ENCODE measurements at regions not wholly inside any gene's neighbourhood (a gene's known extent, or its start where the extent isn't known, plus 50 kb on each side); places are given as distances from the start of the nearest gene placed in this dataset.
"Not testable (repeated sequence)": the region's sequence is repeated elsewhere in the genome, so short reads cannot be mapped to it uniquely, and the experiment has no call there.

DNA sequence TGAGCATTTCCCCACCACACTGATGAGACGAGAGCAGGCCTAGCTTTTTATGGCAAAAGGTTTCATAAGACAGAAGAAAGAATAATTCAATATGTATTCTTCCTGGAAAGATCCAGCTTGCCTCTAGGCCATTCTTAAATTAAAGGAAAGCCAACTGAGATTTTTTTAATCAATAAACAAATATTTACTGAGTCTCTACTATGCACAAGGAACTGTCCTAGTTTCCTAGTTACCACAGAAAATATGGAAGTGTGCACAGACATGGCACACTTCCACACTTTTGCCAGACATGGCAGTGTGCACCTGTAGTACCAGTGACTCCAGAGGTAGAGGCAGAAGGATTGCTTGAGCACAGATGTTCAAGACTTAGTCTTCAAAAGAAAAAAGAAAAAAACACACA, 281.0 kb downstream of the CETN3 start:
- no peak for DNase-seq

DNA sequence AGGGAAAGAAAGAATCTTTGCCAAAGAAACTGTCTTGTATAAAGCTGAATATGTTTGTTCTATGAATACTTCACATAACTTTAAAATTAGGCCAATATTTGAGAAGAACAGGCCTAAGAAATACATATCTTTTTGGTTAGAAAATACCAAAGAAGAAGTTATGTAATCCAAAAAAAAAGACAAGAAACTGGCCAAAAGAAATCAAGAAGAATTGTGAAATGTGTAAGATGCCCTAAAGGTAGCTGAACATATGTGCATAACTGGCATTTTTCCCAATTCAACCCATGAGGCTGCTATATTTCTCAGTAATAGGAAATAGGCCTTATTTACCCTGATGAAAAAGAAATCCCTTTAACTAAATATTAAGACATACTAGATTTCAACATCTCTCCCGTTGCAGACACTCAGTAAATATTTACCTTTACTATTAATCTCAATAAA, 290.0 kb downstream of the CETN3 start:
- no peak for DNase-seq

DNA sequence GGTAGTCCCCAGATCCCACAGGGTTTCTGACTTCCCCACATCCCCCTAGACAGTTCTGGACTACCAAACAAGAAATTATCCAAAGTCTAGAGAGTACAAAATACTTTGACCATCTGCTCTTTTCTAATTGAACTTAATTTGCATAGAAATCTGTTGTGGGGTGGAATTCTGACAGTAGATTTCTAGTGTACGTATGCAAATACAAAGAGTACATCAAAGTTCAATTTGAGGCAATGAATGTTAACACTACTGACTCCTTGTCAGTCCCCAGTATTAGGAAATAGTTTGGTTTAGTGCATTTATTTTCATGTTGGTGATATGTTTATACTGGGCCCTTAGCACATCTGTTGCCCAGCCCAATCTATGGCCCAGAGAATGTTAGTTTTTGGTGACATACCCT, 292.6 kb downstream of the CETN3 start:
- no peak for DNase-seq

DNA sequence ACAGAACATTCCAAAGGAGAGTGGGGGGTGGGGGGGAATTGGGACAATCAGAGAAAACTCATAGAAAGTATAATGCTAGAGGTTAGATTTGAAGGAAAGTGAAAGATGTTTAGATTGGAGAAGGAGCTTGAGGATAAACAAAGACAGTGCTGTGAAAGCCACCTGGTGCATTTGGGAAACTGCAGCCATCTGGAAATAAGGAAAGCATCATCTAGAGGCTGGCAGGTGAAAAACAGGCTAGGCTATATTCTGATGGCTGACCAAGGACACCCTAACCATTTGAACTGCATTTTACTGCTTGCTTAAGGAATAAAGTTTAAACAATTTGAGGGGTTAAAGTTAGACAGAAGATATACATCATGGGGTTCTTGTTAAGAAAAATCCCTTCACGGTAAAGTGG, 296.4 kb downstream of the CETN3 start:
- no peak for DNase-seq

DNA sequence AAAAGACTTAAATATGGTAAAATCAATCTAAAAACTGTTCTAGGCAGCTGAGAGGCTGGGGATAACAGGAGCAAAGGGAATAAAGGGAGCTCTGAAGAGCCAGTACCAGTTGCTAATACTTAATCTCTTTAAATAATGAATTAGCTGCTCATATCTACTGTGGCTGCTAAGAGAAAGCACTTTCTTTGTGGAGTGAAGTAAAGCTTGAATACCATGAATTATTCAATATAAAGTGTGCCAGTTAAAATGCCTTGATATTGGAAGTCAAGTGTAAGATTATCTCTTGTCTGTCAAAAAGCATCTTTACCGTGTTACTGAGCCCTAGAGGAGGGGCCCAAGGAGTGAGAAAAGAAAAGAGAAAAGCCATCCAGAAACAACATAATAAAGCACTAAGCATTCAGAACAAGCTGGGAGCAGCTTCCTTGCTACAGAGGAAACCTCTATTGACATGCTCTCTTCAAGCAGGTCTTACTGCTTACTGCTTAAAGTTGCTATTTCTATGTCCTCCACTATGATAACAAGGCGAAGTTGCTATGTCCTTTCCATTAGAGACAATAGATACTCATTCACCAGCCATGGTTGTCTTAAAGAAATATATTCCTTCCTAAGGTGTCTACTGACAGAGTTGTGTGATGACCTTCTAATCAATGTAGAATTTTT, 297.4 kb downstream of the CETN3 start:
- DNase-seq = no peak

DNA sequence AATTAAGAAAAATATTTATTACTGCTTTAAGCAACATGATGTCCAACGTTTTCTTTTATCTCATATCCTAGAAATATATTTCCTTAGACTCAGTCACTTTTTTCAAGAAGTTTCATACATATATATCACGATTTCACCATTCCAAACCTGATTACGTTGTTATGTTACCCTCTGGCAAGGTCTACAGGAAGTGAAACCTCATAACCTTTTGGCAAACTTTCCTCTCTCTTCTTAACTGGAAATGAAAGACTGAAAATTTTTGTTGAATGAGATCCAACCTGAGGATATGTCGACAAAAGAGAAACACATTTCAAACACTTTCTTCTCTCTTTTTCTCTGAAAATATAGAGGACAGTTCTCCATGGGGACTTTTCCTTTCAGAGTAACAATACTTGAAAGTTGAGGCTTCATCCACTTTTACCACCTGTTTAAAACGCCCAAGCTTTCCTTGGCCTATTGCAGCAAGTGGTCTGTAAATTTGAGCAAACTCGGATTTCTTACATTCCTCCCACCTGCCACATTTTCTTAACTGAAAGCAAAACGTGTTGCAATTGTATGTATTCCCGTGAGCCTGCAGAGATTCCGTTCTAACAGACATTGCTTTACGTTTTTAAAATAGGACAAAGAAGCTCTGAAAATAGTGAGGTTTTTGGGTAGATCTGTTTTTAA, 298.1 kb downstream of the CETN3 start:
- no peak for DNase-seq

DNA sequence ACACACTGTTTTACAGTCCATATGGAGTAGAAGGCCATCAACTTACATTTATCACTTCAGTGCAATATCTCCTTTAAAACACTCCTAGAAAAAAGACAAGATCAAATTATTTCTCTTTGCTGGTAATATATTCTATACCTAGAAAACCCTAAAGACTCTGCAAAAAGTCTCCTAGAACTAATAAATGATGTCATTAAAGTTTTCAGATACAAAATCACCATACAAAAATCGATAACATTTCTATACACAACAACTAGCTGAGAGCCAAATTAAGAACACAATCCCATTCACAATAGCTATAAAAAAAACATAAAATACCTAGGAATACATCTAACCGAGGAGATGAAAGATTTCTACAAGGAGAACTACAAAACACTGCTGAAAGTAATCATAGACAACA, 300.3 kb downstream of the CETN3 start:
- no peak for DNase-seq

DNA sequence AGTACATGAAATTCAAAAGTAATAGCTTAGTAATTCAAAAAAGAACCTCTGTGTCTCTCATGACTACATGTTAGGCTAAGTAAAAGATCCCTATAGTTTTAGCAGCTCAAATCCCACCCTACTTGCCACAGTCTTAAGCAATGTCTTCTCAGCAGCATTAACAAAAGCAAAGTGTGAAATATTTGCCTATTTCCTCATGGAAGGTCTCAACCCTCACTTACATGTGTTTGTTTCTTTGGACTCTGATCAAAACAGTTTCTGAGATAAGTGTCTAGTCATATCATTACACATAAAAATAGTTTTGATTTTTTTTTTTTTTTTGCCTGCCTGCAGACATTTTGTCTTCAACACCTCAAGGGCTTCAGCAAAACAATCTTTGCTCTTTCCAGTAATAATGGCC, 310.5 kb downstream of the CETN3 start:
- DNase-seq = no peak

DNA sequence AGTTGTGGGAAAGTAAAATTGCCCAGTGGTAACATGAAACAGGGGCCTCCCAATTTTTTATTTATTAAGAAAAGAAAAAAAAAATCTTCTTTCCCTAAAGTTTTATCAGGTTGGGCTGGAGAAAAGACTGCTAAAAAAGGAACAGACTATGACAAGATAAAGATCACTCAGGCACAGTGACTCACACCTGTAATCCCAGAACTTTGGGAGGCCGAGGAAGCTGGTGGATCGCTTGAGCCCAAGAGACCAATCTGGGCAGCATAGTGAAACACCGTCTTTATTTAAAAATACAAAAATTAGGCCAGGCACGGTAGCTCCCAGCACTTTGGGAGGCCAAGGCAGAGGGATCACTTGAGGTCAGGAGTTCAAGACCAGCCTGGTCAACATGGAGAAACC, 312.5 kb downstream of the CETN3 start:
- peak; percentile 10 for DNase-seq

DNA sequence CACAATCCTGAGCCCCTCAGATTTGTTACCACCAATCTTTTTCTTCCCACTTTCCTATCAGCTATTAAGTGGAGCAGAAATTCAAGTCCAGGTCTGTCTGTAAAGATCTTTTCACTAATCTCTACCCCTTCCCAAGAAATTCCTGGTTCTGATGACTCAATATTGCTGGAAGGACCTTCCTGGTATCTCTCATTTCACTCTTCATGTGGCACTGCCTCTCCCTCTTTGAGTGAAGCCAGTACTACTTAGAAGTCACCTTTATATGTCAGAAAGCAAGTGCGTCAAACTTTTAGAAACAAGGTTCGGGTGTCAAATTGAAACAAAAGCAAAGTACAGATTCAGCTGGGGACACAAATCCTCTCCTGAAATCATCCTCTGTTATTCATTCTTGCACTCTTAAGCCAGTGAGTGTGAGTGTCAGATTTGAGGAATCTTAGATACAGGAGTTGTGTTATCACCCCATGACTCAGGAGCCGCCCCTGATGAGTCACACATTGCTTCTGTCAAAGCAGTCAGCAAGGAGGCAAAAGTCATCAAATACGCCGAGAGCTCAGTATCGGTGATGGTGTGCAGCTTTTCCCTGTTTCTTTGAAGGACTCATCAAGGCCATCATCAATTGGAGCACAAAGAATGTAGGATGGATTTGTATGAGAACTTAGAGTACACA, 313.0 kb downstream of the CETN3 start:
- DNase-seq = peak; percentile 57

DNA sequence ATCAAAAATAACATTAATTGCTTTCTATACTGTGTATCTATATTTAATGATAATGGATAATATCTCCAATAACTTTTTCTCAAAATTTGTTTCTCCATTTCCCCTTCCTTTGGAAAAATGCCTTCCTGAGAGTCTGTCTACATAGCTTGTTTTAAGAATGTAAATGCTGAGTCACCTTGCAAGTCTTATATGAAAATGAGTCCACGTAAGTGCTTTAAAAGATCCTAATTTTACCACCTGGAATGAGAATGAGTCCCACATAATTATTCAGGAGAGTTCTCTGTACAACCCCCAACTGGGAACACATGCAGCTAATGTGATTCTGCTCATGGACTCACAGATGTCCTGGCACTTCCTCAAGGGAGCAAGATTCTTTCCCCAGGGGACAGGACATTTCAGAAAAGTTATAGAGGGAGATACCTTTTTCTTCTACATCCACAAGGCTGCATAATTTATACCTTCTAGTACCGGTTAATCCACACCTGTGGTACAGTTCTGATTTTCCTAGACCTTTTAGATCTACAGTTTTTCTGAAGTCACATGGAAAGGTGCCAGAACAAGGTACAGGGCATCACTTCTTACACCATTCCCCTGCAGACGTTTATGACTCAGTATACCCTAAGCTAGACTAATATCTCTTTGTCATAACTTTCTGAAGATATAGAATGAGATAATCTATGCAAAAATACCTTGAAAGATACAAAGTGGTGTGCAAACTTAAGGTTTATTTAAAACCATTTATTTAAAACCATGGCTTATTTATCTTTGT, 314.1 kb downstream of the CETN3 start:
- no peak for DNase-seq

DNA sequence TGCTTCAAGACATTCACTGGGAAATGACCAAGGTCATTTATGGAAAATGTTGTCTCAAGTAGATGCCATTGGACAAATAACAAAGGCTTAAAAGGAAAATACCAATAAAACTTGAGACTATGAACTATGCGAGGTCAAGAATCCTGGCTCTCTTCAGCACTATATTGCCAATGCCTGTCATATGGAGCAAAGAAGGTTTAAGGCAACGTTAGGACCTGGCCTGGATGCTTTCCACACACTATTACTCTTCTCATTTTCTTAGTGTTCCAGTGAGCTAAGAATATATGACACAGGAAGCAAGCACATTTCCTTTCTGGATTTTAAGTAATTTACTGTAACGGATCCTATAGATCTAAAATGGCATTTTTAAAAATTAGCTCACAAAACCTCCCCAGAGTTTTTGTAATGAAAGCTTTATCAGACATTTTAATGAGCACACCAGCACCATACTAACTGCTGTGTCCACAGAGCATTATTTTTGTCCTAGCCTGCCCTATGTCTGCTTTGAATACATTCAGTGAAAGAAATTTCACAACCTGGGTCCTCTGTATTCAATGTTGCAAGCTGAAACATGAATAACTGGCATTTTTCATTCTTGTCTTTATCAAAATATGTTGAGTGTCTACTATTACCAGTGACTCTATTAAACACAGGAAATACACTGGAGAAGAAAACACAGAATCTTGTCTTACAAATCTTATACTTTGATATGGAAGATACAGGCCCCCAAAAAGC, 315.6 kb downstream of the CETN3 start:
- DNase-seq = no peak

DNA sequence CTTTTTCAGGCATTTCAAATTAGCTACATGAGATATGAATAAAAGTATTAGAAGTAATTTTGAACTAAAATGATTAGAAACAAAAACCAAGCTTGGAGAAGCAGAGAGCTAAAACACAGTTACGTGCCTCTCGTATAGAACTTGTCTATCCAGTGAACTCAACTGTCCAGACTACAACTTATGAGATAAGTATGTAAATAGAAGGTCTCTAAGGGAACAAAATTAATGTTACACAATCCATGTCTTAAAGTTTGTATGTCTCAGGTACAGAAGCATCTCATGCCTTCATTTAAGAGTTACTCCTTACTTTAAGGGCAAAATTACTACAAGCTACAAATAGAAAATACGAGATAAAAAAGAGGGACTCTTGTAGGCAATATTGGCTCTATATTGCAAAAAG, 316.8 kb downstream of the CETN3 start:
- DNase-seq = no peak

DNA sequence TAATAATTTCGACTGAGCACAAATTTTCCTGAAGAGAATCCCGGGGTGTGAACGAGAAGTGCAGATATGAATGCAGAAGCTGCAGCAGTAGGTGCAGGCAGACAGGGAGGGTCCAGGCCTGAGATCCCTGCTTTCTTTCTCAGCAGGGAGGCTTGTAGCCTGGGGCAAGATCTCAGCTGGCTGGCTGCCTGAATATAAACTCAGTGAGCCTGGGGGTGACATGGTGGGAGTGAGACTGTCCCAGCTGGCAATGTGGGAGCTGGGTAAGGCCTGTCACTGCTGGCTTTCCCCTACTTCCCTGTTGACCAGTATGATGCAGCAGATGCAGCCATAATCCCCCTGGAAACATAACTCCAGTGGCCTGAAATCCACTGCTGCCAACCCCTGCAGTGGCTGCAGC, 325.2 kb downstream of the CETN3 start:
- DNase-seq = no peak

DNA sequence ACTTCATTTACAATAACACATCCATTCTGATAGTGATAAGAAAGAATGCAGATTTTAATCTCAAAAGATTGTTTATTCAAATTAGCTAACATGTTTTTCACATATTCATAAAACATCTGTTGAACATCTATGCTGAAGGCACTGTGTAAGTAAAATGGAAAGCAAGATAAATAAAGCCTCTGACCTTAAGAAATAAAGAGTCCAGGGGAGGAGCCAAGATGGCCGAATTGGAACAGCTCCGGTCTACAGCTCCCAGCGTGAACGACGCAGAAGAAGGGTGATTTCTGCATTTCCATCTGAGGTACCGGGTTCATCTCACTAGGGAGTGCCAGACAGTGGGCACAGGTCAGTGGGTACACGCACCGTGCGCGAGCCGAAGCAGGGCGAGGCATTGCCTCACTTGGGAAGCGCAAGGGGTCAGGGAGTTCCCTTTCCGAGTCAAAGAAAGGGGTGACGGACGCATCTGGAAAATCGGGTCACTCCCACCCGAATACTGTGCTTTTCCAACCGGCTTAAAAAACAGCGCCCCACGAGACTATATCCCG, 336.5 kb downstream of the CETN3 start:
- DNase-seq = not testable (repeated sequence)

DNA sequence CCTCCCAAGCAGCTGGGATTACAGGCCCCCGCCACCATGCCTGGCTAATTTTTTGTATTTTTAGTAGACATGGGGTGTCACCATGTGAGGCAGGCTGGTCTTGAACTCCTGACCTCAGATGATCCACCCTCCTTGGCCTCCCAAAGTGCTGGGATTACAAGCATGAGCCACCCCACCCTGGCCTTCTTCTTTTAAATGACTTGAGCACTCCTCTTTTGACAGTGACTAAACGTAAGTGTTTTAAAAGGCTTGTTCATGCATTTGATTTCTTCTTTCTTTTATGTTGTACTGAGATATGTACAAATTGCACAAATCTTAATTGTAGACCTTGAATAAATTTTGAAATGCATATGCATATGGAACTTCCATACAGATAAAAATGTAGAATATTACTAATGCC, 337.9 kb downstream of the CETN3 start:
- no peak for DNase-seq

DNA sequence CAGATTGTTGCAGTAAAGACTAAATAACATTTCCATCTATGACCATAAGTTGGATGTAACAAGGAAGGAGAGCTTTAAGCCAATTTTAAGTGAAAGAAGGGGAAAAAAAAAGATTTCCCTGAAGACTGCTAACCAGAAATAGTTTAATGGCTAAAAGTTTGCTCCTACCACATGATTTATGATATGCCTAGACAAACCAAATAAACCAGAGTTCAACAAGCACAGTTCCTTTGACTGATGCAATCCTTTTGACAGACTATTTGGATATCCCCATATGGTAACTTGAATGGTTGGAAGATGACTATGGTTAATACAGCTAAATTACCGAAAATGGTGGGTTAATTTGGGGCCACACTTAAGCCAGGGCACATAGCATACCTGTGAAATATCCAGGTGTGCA, 338.5 kb downstream of the CETN3 start:
- no peak for DNase-seq

DNA sequence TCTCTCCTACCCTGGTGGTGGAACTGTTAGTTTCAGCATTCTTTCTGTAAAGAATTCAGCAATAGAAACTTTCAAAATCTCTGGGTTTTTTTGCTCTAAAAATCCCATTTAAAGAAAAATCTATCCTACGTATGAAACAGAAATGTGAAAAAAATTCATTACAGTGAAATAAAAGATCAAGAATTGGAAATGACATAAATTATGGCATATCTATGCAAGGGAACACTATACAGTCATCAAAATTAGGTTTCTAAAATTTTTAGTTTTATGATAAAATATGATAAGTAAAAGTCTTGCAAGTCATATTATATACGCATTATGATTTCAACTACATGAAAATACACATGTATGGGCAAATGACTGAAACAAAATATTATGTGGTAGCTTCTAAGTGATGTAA, 342.6 kb downstream of the CETN3 start:
- DNase-seq = no peak

DNA sequence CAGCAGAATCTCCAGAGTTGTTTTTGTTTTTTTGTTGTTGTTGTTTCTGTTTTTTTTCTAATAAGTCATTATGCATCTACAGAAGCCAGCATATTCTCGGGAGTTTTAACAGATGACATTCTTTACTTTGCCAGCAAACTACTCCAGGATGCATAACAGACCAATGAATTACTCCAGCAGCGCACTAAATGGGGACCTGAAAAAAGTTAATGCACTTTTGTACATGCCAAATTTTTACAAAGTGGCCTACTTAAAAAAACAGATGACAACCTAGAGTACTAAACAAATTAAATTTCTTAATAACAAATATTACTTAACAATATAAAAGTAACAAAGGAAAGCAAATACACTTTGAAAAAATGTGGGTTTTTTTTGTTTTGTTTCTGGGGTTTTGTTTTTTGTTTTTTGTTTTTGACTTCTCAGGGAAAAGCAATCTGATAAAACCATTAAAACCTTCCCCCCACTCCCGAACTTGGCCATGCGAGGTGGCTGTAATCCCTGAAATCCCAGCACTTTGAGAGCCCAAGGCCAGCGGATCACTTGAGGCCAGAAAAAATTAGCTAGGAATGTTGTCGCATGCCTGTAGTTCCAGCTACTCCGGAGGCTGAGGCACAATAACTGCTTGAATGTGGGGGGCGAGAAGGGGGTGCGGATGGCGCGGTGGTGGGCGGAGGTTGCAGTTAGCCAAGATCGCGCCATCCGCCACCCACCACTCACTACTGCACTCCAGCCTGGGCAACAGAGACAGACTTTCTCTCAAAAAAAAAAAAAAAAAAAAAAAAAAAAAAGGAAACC, 352.4 kb downstream of the CETN3 start:
- no peak for DNase-seq

DNA sequence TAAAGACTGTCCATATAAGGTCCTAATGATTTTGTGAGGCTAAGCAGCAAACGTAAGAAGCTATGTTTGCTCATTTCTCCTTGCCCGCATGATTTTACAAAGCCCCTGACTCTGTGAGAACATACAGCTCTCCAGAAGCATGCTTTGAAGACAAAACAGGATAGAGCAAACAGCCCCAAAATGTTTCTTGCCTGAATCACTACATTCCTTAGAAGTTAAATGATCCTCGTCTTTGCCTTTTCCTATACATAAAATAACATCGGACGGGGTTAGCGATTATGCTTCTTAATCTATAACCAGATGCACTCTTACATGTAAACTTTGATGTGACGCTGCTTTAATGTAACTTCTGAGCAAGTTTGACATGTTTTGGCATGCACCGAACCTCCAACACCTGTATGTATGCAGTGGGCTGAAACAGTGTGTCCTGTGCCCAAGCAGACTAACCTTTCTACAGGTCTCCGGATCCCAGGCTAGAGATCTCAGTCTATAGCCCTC, 353.7 kb downstream of the CETN3 start:
- peak; percentile 12 for DNase-seq

DNA sequence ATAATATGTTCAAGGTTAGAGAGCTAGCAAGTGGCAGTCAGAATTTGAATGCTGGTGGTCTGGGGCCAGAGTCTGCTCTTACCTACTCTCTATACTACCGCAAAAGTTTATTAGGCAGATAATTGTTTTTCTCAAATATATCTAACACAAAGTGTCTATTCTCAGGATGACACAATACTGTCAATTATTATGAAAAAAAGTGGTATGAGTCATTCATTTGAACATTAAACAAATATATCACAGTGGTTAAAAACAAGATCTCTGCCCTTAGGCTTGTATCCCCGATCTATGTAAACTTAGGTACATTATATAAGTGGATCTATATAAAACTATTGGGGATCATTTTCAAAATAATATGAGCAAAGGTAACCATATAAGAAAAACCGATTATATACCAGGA, 354.9 kb downstream of the CETN3 start:
- no peak for DNase-seq

DNA sequence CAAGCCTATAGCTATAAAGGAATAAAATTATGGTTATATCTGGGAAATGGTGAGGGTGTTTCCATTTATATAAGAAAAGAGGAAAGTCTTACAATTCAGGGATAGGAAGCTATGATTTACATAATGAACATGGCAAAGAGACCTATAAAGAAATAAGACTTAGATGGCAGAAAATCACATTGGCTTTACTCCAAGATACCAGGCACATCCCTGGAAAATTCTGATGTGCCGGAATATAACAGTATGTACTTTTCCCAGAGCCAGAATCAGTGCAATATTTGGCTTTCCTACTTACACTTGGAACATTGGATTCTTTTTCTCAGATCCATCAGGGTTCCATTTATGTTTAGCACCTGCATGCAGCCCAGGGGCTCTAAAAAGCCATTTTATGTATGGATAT, 357.8 kb downstream of the CETN3 start:
- no peak for DNase-seq
